Inflammatory macrophage treated with lipopolysaccharide for 1 hour (primary cell): ENCODE measurements at regions not wholly inside any gene's neighbourhood (a gene's known extent, or its start where the extent isn't known, plus 50 kb on each side); places are given as distances from the start of the nearest gene placed in this dataset.

ENCODE experiments used
- DNase-seq, 2 donors: peaks; one replicate each; pipeline ENCODE4 v3.0.0-alpha.2; 2020 to 2022

DNA sequence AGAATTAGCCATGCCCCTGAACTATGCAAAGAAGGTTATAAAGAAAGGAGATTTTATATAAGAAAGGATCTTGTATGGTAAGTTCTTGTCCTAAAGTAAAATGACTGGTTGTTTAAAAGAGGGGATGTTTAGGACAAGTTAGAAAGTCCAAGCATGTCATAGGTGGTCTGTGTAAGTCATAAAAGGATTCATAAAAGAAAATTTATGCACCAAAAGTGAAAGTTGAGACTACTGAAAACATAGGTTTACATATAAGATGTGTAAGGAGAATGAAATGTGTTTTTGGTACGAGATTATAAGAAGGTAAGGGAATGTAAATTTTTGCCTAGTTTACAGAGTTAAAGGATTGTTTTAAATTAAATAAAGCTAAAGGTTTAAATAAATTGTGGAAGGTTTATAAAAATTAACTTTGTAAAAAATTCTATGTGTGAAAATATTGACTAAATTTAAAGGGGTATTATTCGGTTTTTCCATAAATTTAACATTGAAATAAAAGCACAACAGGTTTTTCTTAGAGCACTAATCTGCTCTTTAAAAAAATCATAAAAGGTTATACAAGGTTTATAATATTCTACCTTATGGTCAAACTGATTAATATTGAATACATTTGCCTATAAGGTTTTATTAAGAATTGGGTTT, 93.6 kb upstream of the UST start:
- DNase-seq: no peak

DNA sequence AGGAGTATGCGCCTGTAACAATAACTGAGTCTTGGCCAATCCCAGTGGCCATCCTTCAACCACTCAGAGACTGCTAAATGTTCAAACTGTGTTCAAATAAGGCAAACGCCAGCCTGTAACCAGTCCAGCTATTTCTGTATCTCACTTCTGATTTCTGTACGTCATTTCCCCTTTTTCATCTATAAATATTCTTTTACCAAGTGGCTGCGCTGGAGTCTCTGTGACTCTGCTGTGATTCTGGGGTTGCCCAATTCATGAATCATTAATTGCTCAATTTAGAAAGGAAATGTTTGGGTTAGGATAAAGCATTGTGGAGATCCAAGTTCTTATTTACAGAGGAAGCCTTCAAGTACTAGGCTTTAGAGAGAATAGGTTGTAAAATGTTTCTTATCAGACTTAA, 89.8 kb upstream of the UST start:
- peak; percentile 98 to 99 for DNase-seq

DNA sequence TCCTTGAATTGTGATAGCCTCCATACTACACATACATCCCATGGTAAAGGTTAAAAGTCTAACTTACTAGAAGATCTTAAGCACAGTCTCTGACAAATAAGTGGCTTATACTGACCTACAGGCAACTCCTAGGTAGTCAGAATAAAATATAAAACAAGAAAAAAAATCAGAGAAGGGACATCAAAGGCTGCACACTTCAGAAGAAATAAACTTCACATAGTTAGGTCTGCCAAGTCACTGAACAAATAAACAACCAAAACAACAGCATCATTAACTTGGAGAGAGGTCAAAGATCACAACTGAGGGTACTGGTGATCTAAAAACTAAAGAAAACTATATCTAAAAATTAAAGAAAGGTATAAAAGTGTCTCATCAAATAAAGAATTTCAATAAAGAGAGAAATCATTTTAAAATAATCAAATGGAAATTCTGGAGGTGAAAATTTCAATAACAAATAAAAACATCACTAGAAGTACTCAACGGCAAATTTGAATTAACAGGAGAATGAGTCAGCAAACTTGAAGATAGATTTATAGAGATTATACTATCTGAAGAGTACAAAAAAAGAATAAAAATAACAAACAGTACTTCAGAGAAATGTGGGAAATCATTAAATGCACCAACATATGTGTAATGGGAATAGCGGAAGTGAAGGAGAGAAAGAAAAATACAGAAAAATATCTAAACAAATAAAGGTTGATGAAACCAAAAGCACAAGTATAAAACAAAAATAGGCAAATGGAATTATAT, 88.0 kb upstream of the UST start:
- no peak for DNase-seq

DNA sequence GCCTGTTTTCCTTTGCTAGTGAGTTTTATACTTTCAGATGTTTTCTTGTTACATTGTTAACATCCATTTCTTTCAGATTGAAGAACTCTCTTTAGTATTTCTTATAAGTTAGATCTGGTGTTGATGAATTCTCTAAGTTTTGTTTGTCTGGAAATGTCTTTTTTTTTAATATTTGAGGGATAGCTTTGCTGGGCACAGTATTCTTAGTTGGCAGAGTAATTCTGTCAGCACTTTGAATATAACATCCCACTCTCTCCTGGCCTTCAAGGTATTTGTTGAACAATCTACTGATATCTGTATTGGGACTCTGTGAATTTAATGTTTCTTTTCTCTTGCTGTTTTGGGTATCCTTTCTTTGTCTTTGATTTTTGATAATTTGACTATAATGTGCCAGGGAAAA, 79.4 kb upstream of the UST start:
- no peak for DNase-seq

DNA sequence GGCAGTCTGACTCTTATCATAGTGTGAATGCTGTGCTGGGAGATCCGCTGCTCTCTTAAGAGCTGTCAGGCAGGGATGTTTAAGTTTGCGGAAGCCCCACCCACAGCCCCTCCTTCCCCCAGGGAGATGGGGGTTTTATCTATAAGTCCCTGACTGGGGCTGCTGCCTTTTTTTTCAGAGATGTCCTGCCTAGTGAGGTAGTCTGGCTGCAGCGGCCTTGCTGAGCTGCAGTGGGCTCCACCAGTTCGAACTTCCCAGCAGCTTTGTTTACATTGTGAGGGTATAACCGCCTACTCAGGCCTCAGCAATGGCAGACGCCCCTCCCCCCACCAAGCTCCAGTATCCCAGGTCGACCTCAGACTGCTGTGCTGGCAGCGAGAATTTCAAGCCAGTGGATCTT, 75.7 kb upstream of the UST start:
- no peak for DNase-seq

DNA sequence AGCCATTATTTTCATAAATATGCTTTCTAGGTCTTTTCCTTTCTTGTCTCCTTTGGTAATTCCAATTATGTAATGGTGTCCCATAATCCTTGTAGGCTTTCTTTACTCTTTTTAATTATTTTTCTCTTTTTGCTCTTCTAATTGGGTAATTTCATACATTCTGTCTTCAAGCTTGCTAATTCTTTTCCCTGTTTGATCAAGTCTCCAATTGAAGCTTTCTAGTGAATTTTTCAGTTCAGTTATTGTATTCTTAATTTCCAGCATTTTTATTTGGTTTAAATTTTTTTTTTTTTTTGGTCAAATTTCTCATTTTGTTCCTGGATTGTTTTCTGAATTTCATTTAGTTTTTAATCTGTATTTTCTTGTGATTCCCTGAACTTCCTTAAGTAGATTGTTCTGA, 74.9 kb upstream of the UST start:
- DNase-seq: no peak

DNA sequence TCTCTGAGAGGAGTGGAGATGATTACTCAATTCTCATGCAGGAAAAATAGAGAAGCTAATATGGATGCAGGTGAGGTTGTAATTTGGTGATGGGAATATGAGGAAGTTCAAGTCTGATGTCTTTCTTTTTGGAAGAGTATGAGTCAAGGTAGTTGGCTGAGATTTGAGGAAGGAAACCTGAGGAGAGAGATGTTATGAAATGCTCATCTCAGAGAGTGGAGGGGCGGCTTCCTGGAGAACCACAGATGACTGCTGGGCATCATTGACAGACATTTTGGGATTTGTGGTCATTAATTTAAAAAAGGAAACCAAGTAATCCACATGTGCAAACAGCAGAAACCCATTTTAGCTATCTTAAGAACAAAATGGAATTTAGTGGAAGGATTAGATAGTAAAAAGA, 72.5 kb upstream of the UST start:
- no peak for DNase-seq

DNA sequence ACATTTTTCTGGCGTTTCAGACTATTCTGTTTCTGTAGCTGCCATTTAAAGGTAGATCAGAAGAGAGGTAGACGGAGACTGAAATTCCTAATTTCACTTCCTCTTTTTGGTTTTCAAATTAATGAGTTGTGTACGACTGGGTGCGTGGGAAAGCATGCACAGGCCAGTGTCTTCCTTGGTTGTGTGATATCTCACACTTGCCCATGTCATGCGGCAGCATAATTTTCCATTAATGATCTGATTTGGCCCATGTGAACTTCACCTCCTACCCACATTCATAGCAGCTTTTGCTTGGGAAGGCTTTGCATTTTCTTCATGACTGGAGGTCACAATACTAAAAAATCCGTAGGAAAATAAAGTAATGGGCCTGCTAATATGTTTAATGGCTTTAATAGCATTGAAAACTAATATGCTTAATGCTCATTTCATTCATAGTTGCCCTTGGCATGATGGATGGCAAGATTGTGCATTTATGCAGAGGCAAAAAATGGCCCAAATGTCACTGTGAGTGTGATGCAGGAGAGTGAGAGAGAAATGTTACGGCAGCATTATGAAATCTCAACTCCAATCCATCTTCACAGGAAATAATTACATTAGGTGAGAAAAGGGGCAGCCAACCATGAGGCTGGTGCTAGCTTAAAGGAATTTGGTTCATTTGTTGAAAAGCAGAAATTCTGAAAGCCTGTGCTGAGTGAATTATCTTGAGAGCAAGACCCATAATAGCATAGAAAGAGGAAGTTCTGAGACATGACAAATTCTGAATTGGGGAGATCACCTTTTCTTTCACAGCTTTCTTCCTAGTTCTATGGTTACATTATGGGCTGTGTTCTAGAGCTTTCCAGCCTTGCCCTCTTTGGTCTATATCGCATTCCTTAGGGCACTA, 69.0 kb upstream of the UST start:
- peak; percentile 59 to 62 for DNase-seq

DNA sequence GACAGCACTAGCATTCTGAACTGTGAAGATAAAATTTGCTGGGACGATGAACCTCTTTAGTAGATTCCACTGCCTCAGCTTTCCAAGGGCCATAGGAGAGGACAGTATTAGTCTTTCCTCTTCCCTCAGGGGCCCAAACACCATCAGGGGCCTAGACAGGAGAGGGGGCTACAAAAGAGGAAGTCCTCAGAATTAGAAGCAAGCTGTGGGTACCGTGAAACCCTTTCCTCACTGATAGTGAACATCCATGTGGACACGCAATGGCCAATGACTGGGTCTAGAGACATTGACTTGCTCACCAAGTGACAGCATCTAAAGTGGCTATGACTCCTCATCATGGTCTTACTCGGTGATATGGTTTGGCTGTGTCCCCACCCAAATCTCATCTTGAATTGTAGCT, 68.1 kb upstream of the UST start:
- no peak for DNase-seq

DNA sequence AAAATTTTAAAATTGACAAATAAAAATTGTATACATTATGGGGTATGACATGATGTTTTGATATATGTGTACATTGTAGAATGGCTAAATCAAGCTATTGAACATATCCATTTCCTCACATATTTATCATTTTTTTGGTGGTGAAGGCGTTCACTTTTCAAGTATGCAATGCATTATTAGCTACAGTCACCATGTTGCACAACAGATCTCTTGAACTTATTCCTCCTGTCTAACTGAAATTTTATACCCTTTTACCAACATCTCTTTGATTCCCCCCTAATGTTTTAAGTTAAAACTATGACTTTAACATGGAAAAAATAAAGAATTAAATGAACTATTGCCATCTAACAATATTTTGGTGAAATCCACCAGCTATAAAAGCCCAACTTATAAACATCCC, 65.2 kb upstream of the UST start:
- DNase-seq: no peak

DNA sequence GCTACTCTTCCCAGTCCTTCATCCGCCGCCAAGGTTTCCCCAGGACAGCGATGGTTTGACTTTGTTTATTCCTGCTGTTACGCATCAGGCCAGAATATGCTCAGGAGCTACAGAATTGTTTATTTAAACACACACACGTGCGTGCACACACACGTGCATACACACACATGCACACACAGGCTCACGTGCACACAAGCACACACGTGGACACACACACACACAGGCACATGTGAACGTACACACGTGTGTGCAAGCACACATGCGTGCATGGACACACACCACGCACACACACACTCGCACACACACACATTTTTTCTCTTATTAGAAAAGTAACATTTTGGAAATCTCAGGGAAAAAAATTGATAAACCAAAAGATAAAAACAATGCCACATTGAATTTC, 64.6 kb upstream of the UST start:
- DNase-seq: no peak

DNA sequence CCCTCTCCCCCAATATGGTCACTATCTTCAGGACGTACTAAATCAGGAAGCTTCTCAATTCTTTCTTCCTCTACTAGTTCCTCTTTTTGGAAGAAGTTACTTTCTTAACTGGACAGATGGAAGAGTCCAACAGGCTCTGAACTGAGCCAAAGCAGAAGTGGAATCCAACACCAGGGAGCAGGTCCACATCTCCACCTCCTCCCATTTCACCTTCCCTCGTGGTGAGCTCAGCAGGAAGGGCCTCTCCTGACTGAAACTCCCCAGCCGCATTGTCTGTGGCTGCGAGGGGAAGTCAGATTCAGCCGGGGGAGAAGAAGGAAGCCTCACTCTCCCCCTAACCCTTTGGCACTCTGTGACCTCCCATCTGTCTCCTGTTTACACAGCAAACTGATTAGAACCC, 63.8 kb upstream of the UST start:
- peak; percentile 66 to 83 for DNase-seq

DNA sequence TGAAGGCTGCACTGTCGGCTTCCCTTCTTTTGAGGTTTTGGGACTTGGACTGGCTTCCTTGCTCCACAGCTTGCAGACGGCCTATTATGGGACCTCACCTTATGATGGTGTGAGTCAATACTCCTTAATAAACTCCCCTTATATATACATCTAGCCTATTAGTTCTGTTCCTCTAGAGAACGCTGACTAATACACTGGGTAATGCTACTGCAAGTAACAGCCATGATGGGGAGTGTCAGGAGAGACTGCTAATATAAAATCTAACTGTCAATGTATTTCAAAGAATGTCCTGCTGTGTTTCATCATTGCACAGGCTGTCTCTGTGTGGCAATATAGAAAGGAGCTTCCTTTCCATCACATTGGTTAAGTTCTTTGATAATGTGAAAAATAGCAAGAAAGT, 57.7 kb upstream of the UST start:
- DNase-seq: no peak

DNA sequence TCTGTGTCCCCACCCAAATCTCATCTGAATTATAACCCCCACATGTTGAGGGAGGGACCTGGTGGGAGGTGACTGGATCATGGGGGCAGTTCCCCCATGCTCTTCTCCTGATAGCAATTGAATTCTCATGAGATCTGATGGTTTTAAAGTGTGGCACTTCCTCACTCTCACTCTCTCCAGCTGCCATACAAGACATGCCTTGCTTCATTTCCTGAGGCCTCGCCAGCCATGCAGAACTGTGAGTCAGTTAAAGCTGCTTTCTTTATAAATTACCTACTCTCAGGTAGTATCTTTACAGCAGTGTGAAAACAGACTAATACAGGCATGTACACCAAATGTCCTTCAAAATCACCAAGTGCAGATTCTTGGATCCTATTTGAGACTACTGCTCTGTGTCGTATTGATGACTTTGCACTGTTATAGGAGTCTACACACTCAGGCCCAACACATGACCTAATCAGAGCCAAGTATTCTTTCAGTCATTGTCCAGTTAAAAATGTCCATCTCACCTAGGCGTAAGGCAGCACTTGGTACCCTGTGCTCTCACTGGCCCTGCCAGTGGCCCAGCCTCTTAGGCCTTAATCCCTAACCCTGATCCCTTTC, 52.8 kb upstream of the UST start:
- DNase-seq: peak in 1 of 2 donors; percentile 22
